Stimulated activated CD8-positive, alpha-beta memory T cell treated with anti-CD3 and anti-CD28 coated beads, Interleukin-12 subunit alpha, Interleukin-12 subunit beta, amount 100 ng/mL, for 4 hours (primary cell): ENCODE measurements at regions not wholly inside any gene's neighbourhood (a gene's known extent, or its start where the extent isn't known, plus 50 kb on each side); places are given as distances from the start of the nearest gene placed in this dataset.

Experiments used
- DNase-seq: peaks from one replicate; pipeline ENCODE4 v3.0.0-alpha.2; 2020; ENCODE audit warnings: low read depth

- DNase-seq = no peak
Measured at GRCh38 chr6:27052731-27053082, 194.8 kb upstream of the PRSS16 start.

GRCh38 chr6:27053738-27054137, 193.8 kb upstream of the PRSS16 start:
- no peak for DNase-seq

GRCh38 chr6:27056615-27057014, 190.9 kb upstream of the PRSS16 start:
- DNase-seq = no peak

GRCh38 chr6:27059621-27060425, 187.7 kb upstream of the PRSS16 start:
- DNase-seq = no peak

DNA sequence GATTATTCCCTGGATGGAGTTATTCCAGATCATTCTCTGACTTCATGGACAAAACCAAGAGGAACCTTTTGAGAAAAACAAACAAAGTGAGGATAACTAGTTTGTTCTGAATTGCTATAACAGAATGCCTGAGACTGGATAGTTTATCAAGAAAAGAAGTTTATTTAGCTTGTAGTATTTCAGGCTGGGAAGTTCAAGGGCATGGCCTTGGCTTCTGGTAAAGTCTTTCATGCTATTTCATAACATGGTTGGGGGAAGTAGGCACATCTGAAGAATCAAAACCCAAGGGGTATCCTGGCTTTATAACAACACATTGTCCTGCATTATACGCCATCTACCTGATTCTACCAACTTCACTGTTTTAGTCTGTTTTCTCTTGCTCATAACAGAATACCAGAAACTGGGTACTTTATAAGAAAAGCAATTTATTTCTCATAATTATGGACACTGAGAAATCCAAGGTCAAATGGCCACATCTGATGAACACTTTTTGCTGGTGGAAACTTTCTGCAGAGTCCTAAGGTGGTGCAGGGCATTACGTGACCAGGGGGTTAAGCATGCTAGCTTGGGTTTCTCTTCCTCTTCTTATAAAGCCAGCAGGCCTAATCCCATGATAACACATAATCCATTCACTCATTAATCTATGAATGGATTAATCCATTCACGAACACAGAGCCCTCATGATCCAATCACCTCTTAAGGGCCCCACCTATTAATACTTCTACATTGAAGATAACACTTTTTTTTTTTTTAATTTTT, 186.1 kb upstream of the PRSS16 start:
- no peak for DNase-seq

- DNase-seq = no peak
Measured at GRCh38 chr6:27062755-27063154, 184.7 kb upstream of the PRSS16 start.

- no peak for DNase-seq
Measured at GRCh38 chr6:27065183-27065582, 182.3 kb upstream of the PRSS16 start.

DNA sequence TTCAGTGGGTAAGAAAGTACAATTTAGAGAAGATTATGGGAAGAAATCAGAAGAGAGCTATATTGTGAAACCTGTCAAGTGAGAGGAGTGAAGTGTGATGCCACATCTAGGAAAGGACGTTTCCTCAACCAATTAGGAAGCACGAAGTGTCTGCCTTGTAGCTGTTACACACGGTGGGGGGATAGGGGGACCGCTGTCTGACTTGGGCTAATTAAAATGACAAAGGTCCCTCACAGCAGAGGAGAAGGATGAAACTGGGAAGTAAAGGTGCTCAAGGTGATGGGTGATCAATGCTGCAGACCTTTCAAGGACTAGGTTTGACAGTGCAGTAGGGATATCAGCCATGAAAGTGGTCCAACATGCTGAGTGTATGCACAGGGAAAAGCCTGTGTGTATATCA, 181.1 kb upstream of the PRSS16 start:
- DNase-seq = no peak

DNA sequence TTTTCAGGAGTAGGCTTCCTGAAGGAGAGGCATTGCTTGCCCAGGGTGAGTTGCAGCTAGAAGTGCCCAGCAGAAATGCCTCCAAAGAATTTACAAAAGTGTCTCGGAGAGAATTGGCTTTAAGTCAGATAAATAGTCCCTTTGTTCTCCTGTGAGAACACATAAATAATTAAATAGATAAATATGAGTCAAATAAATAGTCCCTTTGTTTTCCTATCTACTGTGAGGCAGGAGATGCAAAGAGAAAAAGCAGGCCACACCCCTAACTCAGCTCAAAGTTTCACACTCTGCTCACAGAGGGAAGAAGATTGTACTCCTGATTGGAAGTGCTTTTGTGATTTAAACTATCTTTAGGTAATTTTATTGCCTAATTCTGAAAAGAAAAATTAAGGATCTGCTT, 180.7 kb upstream of the PRSS16 start:
- DNase-seq = no peak

DNA sequence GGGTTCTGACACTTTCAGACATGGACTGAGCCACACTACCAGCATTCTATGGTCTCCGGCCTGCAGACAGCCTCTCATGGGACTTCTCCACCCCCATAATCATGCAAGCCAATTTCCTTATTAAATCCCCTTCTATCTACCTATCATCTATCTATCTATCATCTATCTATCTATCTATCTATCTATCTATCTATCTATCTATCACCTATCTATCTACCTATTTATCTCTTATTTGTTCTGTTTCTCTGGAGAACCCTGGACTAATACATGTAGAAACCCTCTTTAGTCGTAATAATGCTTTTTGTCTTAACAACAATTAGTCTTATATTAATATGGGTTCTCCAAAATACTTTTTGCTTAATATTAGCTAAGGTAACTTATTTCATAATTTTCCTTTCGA, 174.1 kb upstream of the PRSS16 start:
- DNase-seq = no peak

DNA sequence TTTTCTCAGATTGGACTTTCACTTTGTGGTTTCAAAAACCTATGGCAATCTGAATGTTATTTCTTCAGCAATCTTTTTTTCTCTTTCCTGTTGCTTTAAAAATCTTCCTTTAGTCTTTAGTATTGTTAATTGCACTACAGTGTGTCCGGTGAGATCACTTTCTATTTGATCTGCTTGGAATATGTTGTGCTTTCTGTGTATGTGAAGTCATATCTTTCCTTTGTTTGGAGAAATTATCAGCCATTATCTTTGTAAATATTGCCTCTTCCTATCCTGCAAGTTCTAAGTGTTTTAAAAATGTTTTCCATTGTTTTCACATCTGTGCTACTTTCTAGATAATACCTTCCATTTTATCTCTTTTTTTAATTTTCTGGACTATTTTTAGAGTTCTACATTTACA, 171.4 kb upstream of the PRSS16 start:
- DNase-seq = no peak

DNA sequence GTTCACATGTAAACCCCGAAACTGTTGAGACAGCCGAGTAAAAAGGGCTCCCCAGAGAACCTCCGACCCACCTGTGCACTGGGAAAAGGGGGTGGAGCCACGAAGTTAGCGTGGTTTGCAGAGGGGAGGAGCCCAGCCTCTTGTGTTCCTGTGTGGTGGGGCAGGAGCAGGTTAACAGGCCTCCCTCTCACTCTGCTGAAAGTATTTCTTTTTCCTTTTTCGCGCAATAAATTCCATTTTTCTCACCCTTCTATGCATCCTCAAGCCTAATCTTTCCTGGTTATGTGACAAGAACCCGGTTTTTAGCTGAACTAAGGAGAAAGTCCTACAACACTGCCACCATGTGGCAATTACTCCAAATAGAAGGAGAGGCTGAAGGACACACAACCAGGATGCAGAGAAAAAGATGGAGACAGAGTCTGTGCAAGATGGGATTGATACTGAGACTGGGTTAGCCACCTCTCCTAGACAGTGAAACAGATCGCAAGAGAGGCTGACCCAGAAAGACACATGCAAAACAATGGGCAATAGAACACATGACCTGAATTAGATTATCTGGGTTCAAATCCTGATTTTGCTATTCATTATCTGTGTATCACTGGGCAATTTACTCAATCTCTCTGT, 168.7 kb upstream of the PRSS16 start:
- DNase-seq = no peak

GRCh38 chr6:27081188-27081587, 166.3 kb upstream of the PRSS16 start:
- DNase-seq = no peak

- DNase-seq = no peak
Measured at GRCh38 chr6:27081931-27082330, 165.6 kb upstream of the PRSS16 start.

DNA sequence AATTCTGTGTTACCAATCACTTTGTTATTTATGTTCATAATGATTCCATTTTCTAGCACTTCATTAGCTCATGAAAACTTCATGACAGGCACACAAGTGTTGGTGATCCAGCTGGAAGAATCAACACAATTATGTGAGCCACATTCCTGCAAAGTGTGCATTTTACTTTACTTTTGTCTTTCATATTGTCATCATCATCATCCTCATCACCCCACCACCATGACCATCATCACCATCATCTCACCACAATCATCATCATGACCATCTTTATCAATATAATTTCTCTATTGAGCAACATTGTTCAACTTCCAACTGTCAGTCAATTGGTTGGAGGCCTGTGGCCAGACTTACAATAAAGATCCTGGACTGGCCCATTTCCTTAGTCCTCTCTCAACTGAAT, 159.4 kb upstream of the PRSS16 start:
- no peak for DNase-seq

DNA sequence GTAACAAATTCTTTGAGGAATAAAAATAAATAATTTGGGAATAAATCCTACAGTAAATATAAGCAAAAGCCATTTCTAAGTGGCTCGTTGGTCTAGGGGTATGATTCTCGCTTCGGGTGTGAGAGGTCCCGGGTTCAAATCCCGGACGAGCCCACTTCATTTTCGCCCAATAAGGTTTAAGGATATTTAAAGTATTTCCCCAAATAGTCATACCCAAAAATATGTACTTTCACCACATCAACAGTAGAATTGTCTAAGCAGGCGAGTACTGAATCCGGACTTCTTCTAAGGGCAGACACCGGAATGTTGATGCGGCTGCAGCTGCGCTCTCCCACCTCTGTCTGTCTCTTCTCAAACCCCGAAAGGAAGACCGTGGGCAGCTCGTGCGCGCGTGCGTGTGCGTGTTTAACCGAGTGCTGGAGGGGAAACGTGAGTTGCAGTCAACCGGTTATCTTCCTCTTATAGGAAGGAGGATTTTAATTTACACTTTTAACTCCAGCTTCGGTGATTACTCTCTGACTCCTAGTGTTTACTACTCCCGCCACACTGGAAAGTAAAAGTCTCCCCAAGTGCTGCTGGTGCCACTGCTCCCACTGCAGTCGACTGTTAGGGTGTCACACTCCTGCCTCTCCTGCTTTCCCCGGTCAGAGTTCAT, 155.7 kb upstream of the PRSS16 start:
- no peak for DNase-seq

- DNase-seq = no peak
Measured at GRCh38 chr6:27092316-27092692, 155.2 kb upstream of the PRSS16 start.

- DNase-seq = no peak
Measured at GRCh38 chr6:27095914-27096313, 151.6 kb upstream of the PRSS16 start.

GRCh38 chr6:27096834-27097511, 150.5 kb upstream of the PRSS16 start:
- DNase-seq = no peak

- no peak for DNase-seq
Measured at GRCh38 chr6:27098956-27099355, 148.5 kb upstream of the PRSS16 start.

GRCh38 chr6:27100921-27101320, 146.6 kb upstream of the PRSS16 start:
- no peak for DNase-seq

DNA sequence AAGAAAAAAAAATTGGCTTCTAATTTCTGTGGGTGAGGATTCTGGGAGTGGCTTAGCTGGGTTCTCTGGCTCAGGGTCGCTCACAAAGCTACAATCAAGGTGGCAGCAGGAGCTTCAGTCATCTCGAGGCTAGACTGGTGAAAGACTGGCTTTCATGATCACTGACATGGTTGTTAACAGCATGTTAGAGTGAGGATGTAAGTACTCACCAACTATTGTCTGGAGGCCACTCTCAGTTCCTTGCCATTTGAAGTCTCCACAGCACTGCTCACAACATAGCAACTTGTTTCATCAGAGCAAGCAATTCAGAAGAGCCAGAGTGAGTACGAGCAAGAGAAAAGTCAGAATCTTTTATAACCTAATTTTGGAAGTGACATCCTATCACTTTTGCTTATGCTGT, 145.7 kb upstream of the PRSS16 start:
- no peak for DNase-seq
